ENCODE measurements at regions not wholly inside any gene's neighbourhood (a gene's known extent, or its start where the extent isn't known, plus 50 kb on each side); places are given as distances from the start of the nearest gene placed in this dataset.

GRCh38 chr16:27677263-27677662 is 127.3 kb downstream of the KATNIP start:
- TF ChIP-seq ZNF274 (IDR thresholded peaks at IDR 0.05; ENCODE audit: low read depth, low read length) (no peak), SUZ12 (IDR thresholded peaks at IDR 0.05; ENCODE audit: extremely low read depth, insufficient read depth, insufficient read length) (no peak), YY1 (IDR thresholded peaks at IDR 0.05; ENCODE audit: insufficient read depth, insufficient read length) (no peak)
